ENCODE measurements at regions not wholly inside any gene's neighbourhood (a gene's known extent, or its start where the extent isn't known, plus 50 kb on each side); places are given as distances from the start of the nearest gene placed in this dataset.

- no peaks in the 10 kb centered on the region for H3K27me3 ChIP-seq (replicated peaks; ENCODE audit: insufficient read depth, low read length)
- no peaks in the 10 kb centered on the region for H3K36me3 ChIP-seq (replicated peaks; ENCODE audit: insufficient read depth, low read length)
- TF ChIP-seq EZH2 (optimal IDR thresholded peaks at IDR 0.05; ENCODE audit: low read depth, low read length) (no peak), CTCF (IDR thresholded peaks at IDR 0.05; ENCODE audit: low read length) (no peak), EZH2phosphoT487 (IDR thresholded peaks at IDR 0.05; ENCODE audit: low read length) (no peak)
- H3K4me1 ChIP-seq (ENCODE audit: low read length), result no peaks in the 10 kb centered on the region
- H3K4me2 ChIP-seq (ENCODE audit: low read depth, low read length), result no peak overlapping the region
- no peaks in the 10 kb centered on the region for H3K9me2 ChIP-seq (replicated peaks; ENCODE audit: insufficient read depth, low read length)
- no peak overlapping the region for H3K4me3 ChIP-seq (ENCODE audit: low read length)
- no peak overlapping the region for H3K27ac ChIP-seq (ENCODE audit: low read length)
- no peak overlapping the region for H2AFZ ChIP-seq (ENCODE audit: low read length)
- H4K20me1 ChIP-seq (ENCODE audit: insufficient read depth, low read length), result no peaks in the 10 kb centered on the region
- H3F3A ChIP-seq (ENCODE audit: insufficient read depth, low read length), result no peaks in the 10 kb centered on the region
- H3K9me3 ChIP-seq (replicated peaks; ENCODE audit: insufficient read depth, low read length), result no peaks in the 10 kb centered on the region
- H3K79me2 ChIP-seq (ENCODE audit: low read length), result no peaks in the 10 kb centered on the region
- H3K9ac ChIP-seq (ENCODE audit: low read length), result no peak overlapping the region
- DNase-seq, result no peak
Observed at GRCh38 chr9:31615966-31616365, 768.5 kb upstream of the ACO1 start.

- H3K4me2 ChIP-seq (ENCODE audit: low read depth, low read length), result no peak overlapping the region
Observed at GRCh38 chr9:31623511-31623910, 760.9 kb upstream of the ACO1 start.

GRCh38 chr9:31629292-31629691 lies 755.2 kb upstream of the ACO1 start:
- no peak for TF ChIP-seq CTCF (IDR thresholded peaks at IDR 0.05; ENCODE audit: low read length)
- TF ChIP-seq EZH2phosphoT487 (IDR thresholded peaks at IDR 0.05; ENCODE audit: low read length), result no peak
- TF ChIP-seq EZH2 (optimal IDR thresholded peaks at IDR 0.05; ENCODE audit: low read depth, low read length), result no peak
- no peaks in the 10 kb centered on the region for H3K27me3 ChIP-seq (replicated peaks; ENCODE audit: insufficient read depth, low read length)
- H3K4me3 ChIP-seq (ENCODE audit: low read length), result no peak overlapping the region
- H3F3A ChIP-seq (ENCODE audit: insufficient read depth, low read length), result no peaks in the 10 kb centered on the region
- no peaks in the 10 kb centered on the region for H3K9me3 ChIP-seq (replicated peaks; ENCODE audit: insufficient read depth, low read length)
- no peak overlapping the region for H3K4me2 ChIP-seq (ENCODE audit: low read depth, low read length)
- no peak for DNase-seq
- no peaks in the 10 kb centered on the region for H4K20me1 ChIP-seq (ENCODE audit: insufficient read depth, low read length)
- no peaks in the 10 kb centered on the region for H3K4me1 ChIP-seq (ENCODE audit: low read length)
- no peak overlapping the region for H3K9ac ChIP-seq (ENCODE audit: low read length)
- no peak overlapping the region for H3K27ac ChIP-seq (ENCODE audit: low read length)
- H2AFZ ChIP-seq (ENCODE audit: low read length), result no peak overlapping the region
- H3K9me2 ChIP-seq (replicated peaks; ENCODE audit: insufficient read depth, low read length), result no peaks in the 10 kb centered on the region
- H3K36me3 ChIP-seq (replicated peaks; ENCODE audit: insufficient read depth, low read length), result no peaks in the 10 kb centered on the region
- no peaks in the 10 kb centered on the region for H3K79me2 ChIP-seq (ENCODE audit: low read length)

More at GRCh38 chr9:31623511-31623910, 760.9 kb upstream of the ACO1 start:
- Histone ChIP-seq H3K36me3 (replicated peaks; ENCODE audit: insufficient read depth, low read length) (no peaks in the 10 kb centered on the region), H3F3A (ENCODE audit: insufficient read depth, low read length) (no peaks in the 10 kb centered on the region), H4K20me1 (ENCODE audit: insufficient read depth, low read length) (no peaks in the 10 kb centered on the region), H2AFZ (ENCODE audit: low read length) (no peak overlapping the region), H3K9me3 (replicated peaks; ENCODE audit: insufficient read depth, low read length) (no peaks in the 10 kb centered on the region), H3K79me2 (ENCODE audit: low read length) (no peaks in the 10 kb centered on the region), H3K9ac (ENCODE audit: low read length) (no peak overlapping the region), H3K27ac (ENCODE audit: low read length) (no peak overlapping the region), H3K9me2 (replicated peaks; ENCODE audit: insufficient read depth, low read length) (no peaks in the 10 kb centered on the region), H3K4me3 (ENCODE audit: low read length) (no peak overlapping the region), H3K4me1 (ENCODE audit: low read length) (no peaks in the 10 kb centered on the region), H3K27me3 (replicated peaks; ENCODE audit: insufficient read depth, low read length) (no peaks in the 10 kb centered on the region)
- no peak for DNase-seq
- TF ChIP-seq EZH2phosphoT487 (IDR thresholded peaks at IDR 0.05; ENCODE audit: low read length), result no peak
- TF ChIP-seq EZH2 (optimal IDR thresholded peaks at IDR 0.05; ENCODE audit: low read depth, low read length), result no peak

- Histone ChIP-seq H3K27ac (ENCODE audit: low read length) (no peak overlapping the region), H3K9ac (ENCODE audit: low read length) (no peak overlapping the region), H3K79me2 (ENCODE audit: low read length) (no peaks in the 10 kb centered on the region), H3K36me3 (replicated peaks; ENCODE audit: insufficient read depth, low read length) (no peaks in the 10 kb centered on the region), H2AFZ (ENCODE audit: low read length) (no peak overlapping the region), H4K20me1 (ENCODE audit: insufficient read depth, low read length) (no peaks in the 10 kb centered on the region), H3K4me2 (ENCODE audit: low read depth, low read length) (no peak overlapping the region), H3F3A (ENCODE audit: insufficient read depth, low read length) (no peaks in the 10 kb centered on the region), H3K4me1 (ENCODE audit: low read length) (no peaks in the 10 kb centered on the region), H3K27me3 (replicated peaks; ENCODE audit: insufficient read depth, low read length) (no peaks in the 10 kb centered on the region), H3K9me3 (replicated peaks; ENCODE audit: insufficient read depth, low read length) (no peaks in the 10 kb centered on the region), H3K9me2 (replicated peaks; ENCODE audit: insufficient read depth, low read length) (no peaks in the 10 kb centered on the region), H3K4me3 (ENCODE audit: low read length) (no peak overlapping the region)
- DNase-seq, result no peak
- TF ChIP-seq EZH2 (optimal IDR thresholded peaks at IDR 0.05; ENCODE audit: low read depth, low read length) (no peak), EZH2phosphoT487 (IDR thresholded peaks at IDR 0.05; ENCODE audit: low read length) (no peak), CTCF (IDR thresholded peaks at IDR 0.05; ENCODE audit: low read length) (no peak)
Observed at GRCh38 chr9:31637265-31637664, 747.2 kb upstream of the ACO1 start.
